ENCODE measurements at regions not wholly inside any gene's neighbourhood (a gene's known extent, or its start where the extent isn't known, plus 50 kb on each side); places are given as distances from the start of the nearest gene placed in this dataset.

DNA sequence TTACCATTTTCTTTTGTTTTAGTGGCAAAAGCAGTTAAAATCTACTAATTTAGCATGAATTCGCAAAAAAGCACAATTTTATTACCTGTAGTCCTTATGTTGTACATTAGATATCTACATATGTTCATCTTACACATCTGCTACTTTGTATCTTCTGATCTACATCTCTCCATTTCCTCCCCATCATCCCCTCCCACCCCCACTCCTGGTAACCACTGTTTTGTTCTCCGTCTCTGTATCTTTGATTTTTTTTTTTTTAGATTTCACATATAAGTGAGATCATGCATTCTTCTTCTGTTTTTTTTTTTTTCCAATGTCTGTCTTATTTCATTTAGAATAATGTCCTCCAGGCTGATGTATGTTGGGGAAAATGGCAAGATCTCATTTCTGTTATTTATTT, 922.7 kb downstream of the VRK1 start:
- DNase-seq (ENCODE audit: low read depth in 2 of 2): no peak

DNA sequence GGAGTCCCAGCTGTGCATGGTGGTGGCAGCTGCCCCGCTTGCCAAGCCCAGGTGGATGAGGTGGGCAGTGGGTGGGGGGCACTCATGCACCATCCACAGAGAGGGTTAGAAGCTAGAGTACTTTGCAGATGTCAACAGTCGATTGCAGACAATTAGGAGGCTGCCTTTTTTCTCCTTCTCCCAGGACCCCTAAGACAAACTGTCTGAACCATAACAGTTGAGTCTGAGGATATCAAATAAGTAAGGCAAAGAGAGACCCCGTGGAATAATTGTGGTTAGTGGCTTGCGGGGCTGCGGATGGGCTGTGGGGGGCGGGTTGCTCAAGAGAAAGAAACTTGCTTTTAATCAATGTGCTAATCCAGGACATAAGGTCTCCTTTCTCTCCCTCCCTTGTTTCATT, 926.2 kb downstream of the VRK1 start:
- DNase-seq (ENCODE audit: low read depth in 2 of 2): no peak

- DNase-seq (ENCODE audit: low read depth in 2 of 2): no peak
Observed at GRCh38 chr14:97723819-97724218, 926.6 kb downstream of the VRK1 start.

DNA sequence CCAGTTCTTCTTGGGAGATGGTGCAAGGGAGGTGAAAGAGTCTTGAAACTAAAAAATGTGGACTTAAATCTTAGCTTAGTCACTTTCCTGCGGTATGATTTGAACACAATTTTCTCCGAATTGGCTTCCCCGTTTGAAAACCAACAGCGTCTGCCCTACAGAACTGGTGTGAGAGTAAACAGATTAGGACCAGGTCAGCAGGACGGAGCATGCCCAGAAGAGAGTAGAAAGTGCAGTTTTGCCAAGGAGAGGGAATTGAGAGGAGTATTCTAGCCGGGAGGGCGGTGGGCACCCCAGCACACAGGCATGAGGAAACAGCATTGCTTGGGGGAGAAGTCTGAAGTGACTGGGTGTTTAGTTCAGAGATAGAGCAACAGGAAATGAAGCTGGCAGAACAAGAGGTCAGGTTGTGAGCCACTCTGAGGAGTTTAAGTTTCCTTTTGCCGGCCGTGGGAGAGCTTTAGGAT, 927.1 kb downstream of the VRK1 start:
- no peak for DNase-seq (ENCODE audit: low read depth in 2 of 2)

GRCh38 chr14:97726676-97727075, 929.5 kb downstream of the VRK1 start:
- no peak for DNase-seq (ENCODE audit: low read depth in 2 of 2)

- DNase-seq (ENCODE audit: low read depth in 2 of 2): no peak
Observed at GRCh38 chr14:97730706-97731105, 933.5 kb downstream of the VRK1 start.

DNA sequence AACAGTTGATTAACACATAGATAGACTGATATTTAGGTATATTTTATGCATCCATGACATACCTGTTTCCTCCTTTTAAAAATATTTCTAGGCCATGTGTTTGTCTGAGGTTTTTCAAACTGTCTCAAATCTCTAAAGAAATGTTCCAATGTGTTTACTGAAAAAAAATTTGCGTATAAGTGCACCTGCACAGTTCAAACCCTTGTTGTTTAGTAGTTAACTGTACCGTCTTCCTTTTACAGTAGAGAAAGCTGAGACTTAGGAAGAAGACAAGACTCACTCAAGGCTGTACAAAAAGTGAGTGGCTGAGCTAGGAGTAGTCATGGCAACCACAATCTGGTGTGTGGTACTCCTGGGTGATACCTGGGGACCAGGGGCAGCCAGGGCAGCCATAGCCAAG, 934.6 kb downstream of the VRK1 start:
- no peak for DNase-seq (ENCODE audit: low read depth in 2 of 2)

DNA sequence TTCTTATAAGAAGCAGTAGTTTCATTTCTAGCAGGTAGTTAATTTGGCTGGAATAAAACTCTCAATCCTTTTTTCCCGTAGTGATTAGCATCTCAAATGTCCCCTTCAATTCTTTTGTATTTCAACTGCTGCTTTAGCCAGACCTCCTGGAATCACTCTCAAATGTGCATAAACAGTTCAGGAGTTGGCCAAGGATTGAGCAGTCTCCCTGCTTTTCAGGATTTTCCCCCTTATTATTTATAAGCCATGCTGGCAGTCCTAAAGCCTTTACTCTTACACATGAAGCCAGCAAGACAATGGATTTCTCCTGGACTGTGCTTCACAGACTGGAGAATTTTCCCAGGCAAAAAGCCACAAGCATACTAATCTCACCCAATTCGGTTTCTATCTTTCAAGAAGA, 950.1 kb downstream of the VRK1 start:
- no peak for DNase-seq (ENCODE audit: low read depth in 2 of 2)

DNA sequence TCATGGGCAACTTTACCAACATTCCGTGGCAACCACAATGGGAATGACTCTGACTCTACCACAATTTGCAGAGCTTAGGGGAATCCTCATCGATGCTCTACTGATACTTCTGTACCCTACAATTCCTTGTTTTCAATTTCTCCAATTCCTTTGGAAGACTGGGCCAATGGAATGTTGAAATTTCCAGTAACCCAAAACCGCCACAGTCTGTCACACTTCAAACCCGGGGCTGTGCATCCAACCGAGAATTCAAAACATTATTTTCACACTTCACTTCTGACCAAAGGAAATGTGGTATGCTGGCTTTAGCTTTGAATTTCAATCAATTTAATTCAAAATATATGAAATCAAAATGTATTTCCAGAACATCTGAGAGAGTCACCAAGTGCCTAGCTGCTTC, 951.4 kb downstream of the VRK1 start:
- no peak for DNase-seq (ENCODE audit: low read depth in 2 of 2)

DNA sequence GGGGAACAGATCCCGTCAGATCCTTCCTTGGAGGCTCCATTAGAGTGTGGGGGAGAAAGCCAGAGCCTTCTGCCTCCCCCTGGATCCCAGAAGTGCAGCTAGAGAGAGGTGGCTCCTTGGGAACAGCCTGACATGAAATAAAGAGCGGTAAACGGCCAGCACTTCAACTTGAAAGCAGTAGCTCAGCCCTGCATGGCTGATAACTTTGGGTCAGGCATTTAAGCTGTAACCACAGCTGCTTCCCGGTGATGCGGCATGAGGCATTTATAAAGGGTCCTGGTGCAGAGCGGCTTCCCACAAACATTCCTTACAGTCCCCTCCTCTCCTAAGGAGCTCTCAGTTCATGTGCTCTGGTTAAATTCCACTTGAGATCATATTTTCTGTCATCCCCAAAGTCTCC, 960.3 kb downstream of the VRK1 start:
- DNase-seq (ENCODE audit: low read depth in 2 of 2): no peak

DNA sequence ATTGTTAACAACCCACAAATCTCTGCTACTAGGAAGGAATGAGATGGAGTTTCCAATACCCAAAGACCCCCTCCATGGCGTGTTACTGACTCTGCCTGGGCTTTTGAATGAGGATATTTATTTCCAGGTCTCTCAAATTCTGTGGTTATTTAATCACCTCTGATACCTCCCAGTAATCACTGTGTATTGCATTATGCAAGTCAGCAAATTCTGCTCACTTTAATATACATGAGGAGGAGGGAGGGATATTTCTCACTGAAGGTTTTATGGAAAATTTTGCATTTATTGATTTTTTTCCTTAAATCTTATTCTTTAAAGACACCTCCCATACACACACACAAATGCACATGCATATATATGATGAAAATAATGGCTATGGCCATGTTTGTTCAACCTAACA, 962.9 kb downstream of the VRK1 start:
- no peak for DNase-seq (ENCODE audit: low read depth in 2 of 2)

GRCh38 chr14:97762386-97762785, 965.2 kb downstream of the VRK1 start:
- DNase-seq (ENCODE audit: low read depth in 2 of 2): no peak

DNA sequence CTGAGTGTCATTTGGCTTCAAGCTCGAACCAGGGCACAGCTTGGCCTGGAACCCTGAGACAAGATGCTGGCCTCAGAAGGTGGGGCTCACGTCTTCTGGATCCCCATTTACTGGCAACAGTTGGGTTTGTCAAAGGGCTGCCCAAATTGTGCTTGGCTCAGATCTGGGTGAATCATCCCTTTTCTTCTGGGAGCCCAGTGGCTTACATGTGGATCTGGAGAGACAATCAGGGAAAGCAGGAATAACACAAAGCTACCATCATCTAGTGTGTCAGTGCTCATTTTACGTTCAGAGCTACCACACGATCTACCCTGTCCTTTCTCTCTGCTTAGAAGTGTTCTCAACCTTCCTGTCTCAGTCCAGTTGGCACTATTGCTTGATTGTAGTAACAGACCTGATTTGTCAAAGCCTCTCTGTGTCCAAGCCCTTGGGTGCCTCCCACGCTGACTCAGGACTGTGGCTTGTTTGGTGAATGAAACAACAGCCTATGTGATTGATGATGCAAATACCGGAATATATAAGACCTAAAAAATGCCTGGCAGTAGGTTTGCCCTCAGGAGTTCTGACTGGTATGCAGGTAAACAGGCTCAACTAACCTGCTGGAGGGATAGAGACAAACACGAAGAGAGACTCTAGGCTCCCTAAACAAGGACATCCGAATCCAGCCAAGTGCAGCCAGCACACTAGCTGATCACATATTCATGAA, 974.3 kb downstream of the VRK1 start:
- DNase-seq (ENCODE audit: low read depth in 2 of 2): no peak

DNA sequence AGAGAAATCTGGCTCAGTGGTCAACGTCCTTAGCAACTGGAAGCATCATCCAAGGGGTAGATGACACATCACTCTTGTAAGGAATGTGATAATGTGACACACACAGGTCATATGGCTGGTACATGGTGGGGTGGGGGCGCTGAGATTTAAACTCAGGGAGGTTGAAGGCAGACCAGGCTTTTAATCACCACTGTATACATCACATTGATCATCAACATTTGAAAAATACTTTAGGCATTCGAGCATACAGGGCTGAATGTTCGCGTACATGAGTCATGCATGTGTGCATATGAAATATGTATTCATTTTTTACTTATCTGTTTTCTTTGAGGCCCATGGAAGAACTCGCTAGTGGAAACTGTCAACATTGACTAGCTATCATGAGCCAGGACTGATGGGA, 976.4 kb downstream of the VRK1 start:
- DNase-seq (ENCODE audit: low read depth in 2 of 2): no peak

DNA sequence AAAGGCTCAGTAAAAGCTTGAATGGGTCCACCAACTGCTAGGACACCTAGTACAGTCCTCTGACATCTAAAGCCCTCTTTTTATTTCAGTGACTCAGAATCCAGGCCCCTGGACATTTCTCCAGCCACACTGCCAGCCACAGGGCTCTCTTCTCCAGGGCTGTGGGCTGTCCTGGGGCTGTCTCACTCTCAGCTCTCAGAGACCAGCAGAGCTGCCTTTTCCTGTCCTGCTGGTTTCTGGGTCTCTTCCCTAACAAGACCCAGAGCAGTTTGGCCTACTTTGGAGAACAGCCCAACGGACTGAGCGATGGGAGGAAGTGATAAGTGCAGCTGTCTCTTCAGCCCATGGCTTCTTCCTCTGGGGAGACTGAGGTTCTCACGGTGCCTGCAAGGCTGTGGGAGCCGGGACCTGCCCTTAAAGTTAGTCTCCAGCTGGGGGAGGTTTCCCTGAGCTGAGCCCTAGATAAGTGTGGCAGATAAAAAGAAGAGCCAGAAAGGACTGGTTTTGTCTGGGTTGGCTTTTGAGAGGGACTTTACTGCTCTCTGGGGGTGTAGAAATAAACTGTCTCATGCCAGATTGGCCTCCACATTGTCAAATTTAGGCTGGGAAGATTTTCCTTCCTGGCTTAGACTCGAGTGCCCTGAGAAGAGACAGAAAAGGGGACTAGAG, 979.8 kb downstream of the VRK1 start:
- DNase-seq (ENCODE audit: low read depth in 2 of 2): no peak

DNA sequence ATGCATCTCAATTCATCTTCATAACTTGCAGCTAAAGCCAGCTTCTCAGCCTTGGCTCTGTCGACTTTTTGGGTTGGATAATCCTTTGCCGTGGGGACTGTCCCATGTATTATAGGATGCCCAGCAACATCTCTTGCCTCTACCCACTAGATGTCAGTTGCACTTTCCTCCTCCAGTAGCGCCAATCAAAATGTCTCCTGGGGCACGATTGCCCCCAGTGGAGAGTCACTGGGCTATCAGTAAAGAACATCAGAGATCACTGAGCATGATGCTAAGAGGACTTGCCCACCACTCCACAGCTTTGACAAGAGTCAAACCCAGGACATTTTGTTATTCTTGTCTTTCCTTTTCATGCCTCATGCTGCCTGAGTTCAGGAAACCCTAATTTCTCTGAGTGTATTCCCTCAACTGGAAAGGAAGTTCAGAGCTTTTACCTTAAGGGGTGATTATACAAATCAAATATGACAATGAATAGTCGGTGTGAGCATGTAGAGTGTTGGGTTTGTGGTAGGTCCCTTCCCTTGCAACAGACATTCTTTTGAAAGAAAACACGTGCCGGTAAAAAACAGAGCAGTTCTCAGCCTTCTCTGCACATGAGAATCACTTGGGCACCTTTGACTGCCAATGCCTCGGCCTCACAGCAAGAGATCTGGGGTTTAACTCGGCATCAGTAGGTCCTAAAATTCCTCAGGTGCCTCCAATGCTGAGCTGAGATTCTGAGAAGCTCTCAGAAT, 980.6 kb downstream of the VRK1 start:
- DNase-seq (ENCODE audit: low read depth in 2 of 2): no peak

- DNase-seq (ENCODE audit: low read depth in 2 of 2): no peak
Observed at GRCh38 chr14:97779140-97779539, 982.0 kb downstream of the VRK1 start.

- DNase-seq (ENCODE audit: low read depth in 2 of 2): no peak
Observed at GRCh38 chr14:97780804-97781203, 983.6 kb downstream of the VRK1 start.

DNA sequence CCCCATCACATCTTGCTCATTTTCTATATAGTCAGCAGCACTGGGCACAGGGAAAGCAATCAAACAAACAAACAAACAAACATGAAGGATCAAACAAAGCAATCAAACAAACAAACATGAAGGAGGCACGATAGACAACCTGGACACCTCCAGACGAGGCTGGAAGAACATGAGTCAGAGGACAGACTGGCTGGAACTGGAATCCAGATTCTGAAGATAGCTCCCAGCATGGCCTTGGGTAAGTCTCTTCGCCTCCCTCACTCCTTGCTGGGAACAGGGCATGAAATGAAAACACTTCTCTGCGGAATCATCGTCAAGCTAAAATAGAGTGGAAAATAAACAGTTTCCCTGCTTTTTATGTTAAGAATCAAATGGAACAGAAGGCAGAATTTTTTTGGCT, 984.8 kb downstream of the VRK1 start:
- DNase-seq (ENCODE audit: low read depth in 2 of 2): no peak

GRCh38 chr14:97782871-97783414, 985.8 kb downstream of the VRK1 start:
- no peak for DNase-seq (ENCODE audit: low read depth in 2 of 2)

GRCh38 chr14:97785495-97785894, 988.3 kb downstream of the VRK1 start:
- DNase-seq (ENCODE audit: low read depth in 2 of 2): no peak

GRCh38 chr14:97788364-97788763, 991.2 kb downstream of the VRK1 start:
- no peak for DNase-seq (ENCODE audit: low read depth in 2 of 2)

Measured in fibroblast of skin of left quadriceps (primary cell).